Endothelial cell of umbilical vein (primary cell): ENCODE measurements at regions not wholly inside any gene's neighbourhood (a gene's known extent, or its start where the extent isn't known, plus 50 kb on each side); places are given as distances from the start of the nearest gene placed in this dataset.

Experiments used
- CTCF ChIP-seq, 2 donors: IDR thresholded peaks; 1 replicate in 1 of 2; 2 replicates in 1 of 2; pipeline ENCODE4 v1.5.1; 2011; ENCODE audit warnings: low read length in 2 of 2, mild to moderate bottlenecking in 2 of 2, moderate library complexity in 2 of 2, control low read depth in 1 of 2, inconsistent platforms in 1 of 2, low read depth in 1 of 2; ENCODE audit not compliant: insufficient read depth in 1 of 2; ENCODE audit errors: extremely low read depth in 1 of 2
- EZH2 ChIP-seq: IDR thresholded peaks from 2 replicates; pipeline ENCODE4 v1.6.1; 2012; ENCODE audit warnings: borderline replicate concordance, low read depth, mild to moderate bottlenecking, moderate library complexity, low read length, inconsistent platforms; ENCODE audit not compliant: severe bottlenecking
- FOS ChIP-seq: IDR thresholded peaks from 2 replicates; pipeline ENCODE4 v1.6.1; 2011; ENCODE audit warnings: mild to moderate bottlenecking, low read length, moderate library complexity, borderline replicate concordance; ENCODE audit not compliant: insufficient read depth
- GATA2 ChIP-seq: IDR thresholded peaks from 2 replicates; pipeline ENCODE4 v1.7.0; 2011; ENCODE audit warnings: low read depth, mild to moderate bottlenecking, moderate library complexity, mixed read lengths, low read length; ENCODE audit not compliant: insufficient read length, insufficient read depth
- MAX ChIP-seq: IDR thresholded peaks from 2 replicates; pipeline ENCODE4 v1.6.1; 2011; ENCODE audit not compliant: insufficient read depth, insufficient read length
- POLR2A ChIP-seq: IDR thresholded peaks from 2 replicates; pipeline ENCODE4 v1.6.1; 2012; ENCODE audit warnings: low read depth, mild to moderate bottlenecking, control low read depth, low read length
- POLR2AphosphoS5 ChIP-seq: IDR thresholded peaks from 2 replicates; pipeline ENCODE4 v1.6.1; 2012; ENCODE audit warnings: low read depth, mild to moderate bottlenecking, control low read depth, low read length, moderate library complexity; ENCODE audit not compliant: insufficient read depth

GRCh38 chr20:47905628-47906347 is 120.5 kb upstream of the SULF2 start:
- TF ChIP-seq CTCF (IDR thresholded peaks at IDR 0.05; ENCODE audit: extremely low read depth in 1 of 2, insufficient read depth in 1 of 2, low read depth in 1 of 2, low read length in 2 of 2) (no peak), POLR2AphosphoS5 (no peak), MAX (no peak), GATA2 (no peak), POLR2A (no peak), EZH2 (no peak), FOS (no peak)
